HG02763 (cell line): ENCODE measurements at regions not wholly inside any gene's neighbourhood (a gene's known extent, or its start where the extent isn't known, plus 50 kb on each side); places are given as distances from the start of the nearest gene placed in this dataset.

Source experiments
- ATAC-seq: cut with Tn5 transposase; IDR thresholded peaks from one replicate; pipeline ENCODE4 v1.9.1; 2021; ENCODE audit warnings: mild to moderate bottlenecking, moderate library complexity; ENCODE audit not compliant: unreplicated experiment

DNA sequence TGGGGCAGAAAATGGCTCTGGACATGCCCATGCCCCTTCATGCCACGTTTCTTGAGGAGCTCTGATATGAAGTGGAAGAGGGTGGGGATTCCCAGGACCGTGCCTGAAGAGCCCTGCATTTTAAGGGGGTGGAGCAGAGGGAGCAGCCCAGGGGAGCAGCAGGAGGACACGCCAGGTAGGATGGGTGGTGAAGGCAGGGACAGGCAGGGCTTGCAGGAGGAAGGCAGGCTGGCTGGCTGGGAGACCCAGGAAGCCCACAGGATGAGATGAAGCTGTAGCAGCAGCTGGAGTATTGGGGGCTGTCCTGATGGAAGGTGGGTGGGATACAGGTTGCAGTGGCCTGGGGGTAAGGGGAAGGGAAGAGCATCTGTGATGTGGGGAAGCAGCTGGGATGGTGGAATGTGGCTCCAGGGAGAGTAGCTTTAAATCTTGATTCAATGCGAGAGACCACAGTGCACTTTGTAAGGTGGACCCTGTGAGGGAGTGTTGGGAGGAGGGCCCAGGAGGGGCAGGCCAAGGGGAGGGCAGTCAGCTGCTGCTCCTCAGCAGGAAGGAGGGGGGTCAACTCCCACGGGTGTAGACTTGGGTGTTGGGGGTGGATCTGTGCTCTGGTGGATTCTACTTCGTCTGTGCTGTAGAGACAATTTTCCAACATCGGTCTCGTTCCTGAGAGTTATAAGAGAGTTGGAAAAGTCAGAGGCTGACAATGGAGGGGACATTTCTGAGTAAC, 242.6 kb upstream of the IRX4 start:
- no peak for ATAC-seq

DNA sequence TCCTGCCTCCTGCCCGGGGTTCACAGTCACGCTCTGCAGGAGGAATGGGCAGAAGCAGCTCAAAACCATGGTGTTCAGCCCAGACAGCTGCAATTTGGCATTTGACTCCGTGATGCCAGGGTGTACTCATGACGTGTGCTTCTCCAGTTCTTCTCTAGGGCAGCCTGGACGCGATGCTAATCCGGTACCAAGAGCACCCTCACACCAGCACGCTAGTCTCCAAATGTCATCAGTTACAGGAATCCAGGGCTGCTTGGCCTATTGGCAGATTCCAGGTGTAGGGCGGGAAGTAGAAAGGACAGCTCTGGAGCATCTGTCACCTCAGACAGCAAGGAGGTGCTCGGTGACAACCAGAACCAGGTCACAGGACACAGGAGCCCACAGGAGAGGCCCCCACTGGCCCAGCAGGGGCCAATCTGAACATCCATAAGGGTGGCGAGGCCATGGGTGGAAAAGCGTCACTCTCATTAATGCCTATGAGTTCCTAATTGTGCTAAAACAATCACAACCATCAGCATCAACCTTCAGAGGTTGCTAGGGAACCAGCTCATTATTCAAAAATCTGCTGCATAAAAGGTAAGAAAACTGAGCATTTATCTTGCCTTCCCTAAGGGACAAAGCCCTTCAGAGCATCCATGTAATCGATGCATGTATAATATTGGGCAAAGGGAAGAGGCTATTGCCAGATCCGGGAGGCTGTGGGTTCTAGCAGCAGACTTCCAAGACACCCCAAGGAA, 241.9 kb upstream of the IRX4 start:
- no peak for ATAC-seq

GRCh38 chr5:2123874-2124273, 241.1 kb upstream of the IRX4 start:
- no peak for ATAC-seq

GRCh38 chr5:2120361-2120760, 237.6 kb upstream of the IRX4 start:
- no peak for ATAC-seq

DNA sequence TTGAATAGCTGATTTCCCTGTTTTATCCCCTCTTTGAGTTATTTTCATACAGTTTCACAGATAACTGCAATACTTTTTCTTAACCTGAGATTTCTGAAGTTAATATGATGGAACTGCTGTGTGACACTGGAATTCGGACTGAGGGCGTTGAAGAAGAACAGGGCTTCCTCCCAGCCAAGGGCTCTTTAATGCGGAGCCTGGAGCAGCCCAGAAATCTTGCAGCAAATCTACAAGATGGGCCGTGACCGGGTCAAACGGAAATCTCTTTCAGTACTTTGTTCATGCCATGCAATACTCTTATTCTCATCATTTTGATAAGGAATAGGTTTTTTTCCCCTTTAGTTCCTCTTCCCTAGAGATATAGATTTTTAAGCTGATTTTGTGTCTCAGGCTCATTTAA, 236.8 kb upstream of the IRX4 start:
- no peak for ATAC-seq

GRCh38 chr5:2113348-2114131, 230.8 kb upstream of the IRX4 start:
- no peak for ATAC-seq

DNA sequence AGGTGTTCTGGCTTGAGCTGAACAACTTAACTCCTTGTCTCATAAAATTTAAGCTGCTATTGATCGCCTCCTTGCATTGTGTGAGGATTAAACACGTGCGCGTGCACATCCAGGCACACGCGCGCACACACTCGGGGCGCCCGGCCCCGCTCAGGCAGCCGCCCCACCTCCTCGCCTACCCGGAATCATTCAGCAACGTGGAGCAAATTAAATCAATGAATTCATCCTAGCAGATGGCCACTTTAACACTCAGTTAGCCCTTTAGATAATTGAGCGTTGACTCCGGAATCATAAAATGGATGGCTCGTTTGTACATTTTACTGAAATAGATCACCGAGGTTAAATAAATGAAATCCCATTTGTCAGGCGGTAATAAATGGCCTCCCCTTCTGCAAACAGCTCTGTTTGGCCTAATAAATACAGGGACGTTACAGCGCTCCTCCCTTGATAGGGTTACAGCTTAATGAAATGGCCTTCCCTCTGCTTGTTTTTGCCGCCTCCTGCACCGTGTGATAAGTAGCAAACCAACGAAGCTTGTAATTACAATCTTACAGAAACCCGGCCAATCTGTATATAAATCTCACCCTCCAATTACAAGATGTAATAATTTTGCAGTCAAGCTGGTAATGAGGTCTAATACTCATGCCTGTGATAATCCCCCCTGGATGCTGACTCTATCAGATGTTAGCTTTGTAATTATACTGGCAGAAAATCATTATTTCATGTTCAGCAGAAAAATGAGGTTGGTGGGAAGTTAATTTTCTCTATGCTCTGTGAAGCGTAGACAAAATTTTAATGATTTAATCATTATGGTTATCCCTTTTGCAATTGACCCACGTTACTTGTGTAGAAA, 229.7 kb upstream of the IRX4 start:
- ATAC-seq, result no peak

DNA sequence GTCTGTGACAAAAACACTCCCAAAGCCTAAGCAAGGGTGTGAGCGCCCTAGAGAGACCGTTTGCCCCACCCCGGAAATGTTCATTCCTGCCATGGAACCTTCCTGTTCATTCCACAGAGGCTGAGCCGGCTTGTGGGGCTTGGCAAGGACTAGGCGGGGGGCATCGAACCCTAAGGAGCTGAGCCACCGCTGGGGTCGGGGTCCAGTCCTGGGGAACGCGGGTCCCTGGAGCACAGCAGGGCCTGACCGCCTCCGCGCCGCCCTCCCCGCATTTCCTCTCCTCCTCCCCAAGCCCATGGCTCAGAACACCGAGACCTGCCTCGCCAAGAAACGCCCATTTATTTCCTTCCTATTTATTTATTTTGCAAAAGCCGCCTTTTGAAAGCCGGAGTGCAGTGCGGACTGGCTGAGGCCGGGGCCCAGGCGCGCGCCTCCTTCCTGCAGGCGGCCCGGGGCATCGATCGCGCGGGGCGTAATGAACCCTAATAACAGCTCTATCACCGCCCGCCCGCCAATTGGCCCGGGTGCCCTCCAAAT, 228.9 kb upstream of the IRX4 start:
- ATAC-seq, result no peak

DNA sequence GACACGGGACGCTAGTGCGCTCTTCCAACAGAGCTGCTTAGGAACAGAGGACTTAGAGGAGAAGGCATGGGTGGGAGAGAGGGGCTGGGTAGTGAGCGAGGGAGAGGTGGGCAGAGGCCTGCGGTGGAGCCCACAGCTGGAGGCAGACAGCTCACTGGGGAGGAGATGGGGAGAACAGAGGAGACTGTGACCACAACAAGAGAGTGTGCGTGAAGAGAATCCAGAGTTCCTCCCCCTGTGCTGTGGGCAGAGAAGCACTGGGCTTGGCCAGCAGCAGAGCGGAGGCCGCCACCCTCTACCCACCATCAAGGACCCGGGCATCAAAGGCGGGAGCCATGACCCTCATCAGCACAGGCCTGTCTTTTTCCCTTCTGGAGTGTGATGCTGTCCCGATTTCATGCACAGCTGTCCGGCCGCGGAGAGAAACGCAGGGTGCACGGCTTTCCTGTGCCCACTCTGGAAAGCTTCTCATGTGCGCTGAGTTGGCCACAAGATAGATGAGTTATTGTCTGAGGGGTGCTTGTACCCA, 228.3 kb upstream of the IRX4 start:
- ATAC-seq, result no peak

DNA sequence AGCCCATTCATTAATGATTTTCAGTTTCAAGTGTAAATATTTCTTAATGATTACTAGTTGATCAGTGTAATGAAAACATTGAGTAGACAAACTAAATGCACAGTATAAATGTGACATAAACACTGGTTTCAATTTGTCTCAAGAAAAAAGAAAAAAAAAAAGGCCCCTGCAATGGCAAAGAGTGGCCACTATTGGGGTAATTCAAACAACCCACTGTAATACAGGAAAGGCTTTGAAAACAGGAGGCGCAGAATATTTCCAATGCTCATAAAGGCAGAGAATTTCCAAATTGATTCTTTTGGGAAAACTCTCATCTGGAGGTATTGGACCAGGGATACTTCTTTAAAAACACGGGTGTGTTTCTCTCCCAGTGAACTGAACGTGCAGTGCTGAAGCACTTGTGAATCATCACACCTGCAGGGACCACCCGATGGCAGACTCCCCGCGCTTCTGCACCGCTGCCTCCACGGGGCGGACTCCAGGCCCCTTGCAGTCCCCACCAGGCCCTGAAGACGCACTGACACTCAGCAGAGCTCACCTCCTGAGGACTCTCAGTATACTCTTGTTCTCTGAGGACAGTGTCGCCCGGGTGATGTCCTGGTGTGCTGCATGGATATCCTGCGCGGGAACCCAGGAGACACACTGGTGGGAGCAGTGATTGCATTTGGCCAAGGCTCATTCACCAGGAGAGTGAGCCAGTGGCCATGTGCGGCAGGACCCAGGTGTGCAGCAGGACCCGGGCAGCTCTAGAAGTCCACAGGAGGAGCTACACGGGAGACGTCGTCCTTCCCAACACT, 227.6 kb upstream of the IRX4 start:
- ATAC-seq, result no peak

DNA sequence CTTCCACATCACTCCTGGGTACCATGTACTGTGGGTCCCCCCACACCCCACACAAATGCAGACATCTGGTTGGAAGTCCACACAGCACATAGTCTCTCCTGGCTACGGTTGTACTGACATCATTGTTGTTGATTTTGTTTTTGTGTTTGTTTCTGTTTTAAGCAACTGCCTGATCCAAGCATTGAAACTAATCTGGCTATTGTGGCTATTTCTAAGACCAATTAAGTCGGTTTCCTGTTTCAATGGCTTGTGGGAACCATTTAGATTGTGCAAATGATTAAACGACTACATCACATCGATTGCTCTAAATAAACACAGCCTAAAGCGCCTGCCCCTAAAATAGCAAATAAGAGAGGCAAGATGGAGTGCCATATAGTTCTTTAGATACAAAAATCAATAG, 226.8 kb upstream of the IRX4 start:
- ATAC-seq, result no peak

GRCh38 chr5:2106721-2107120, 224.0 kb upstream of the IRX4 start:
- no peak for ATAC-seq

DNA sequence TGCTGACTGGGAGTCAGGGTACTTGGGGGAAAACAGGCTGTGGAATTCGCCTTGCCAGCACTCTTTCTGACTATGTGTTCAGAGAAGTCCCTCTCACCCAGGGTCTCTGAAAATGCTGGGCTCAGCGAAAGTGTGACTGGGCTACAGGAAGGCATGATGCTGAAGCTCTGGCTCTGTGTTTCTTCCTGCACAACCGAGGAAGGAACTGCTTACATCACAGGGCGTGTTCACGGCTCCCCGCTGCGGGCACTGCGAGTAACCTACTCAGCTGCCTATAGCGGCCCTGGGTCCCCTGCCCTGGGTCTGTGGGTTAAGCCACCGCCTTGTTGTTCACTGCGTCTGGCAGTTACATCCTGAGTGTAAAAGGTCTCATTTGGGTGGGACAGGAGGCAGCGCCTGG, 222.4 kb upstream of the IRX4 start:
- ATAC-seq, result no peak

DNA sequence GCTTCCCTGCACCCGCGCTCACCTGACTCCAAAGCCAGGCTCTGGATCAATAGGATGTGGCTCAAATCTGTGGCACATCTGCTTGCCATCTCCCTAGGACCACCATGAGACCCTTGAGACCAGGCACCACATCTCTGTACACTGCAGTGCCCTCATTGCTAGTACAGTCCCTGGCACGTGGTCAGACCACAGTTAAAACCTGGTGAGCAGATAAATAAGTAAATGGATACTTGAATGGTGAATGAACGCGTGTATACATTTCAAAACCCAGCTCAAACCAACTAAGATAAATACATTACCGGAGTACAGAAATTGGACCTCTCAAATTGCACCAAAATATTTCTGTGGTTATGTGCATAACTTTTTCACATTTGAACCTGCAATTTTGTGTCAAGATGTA, 221.2 kb upstream of the IRX4 start:
- ATAC-seq, result no peak

DNA sequence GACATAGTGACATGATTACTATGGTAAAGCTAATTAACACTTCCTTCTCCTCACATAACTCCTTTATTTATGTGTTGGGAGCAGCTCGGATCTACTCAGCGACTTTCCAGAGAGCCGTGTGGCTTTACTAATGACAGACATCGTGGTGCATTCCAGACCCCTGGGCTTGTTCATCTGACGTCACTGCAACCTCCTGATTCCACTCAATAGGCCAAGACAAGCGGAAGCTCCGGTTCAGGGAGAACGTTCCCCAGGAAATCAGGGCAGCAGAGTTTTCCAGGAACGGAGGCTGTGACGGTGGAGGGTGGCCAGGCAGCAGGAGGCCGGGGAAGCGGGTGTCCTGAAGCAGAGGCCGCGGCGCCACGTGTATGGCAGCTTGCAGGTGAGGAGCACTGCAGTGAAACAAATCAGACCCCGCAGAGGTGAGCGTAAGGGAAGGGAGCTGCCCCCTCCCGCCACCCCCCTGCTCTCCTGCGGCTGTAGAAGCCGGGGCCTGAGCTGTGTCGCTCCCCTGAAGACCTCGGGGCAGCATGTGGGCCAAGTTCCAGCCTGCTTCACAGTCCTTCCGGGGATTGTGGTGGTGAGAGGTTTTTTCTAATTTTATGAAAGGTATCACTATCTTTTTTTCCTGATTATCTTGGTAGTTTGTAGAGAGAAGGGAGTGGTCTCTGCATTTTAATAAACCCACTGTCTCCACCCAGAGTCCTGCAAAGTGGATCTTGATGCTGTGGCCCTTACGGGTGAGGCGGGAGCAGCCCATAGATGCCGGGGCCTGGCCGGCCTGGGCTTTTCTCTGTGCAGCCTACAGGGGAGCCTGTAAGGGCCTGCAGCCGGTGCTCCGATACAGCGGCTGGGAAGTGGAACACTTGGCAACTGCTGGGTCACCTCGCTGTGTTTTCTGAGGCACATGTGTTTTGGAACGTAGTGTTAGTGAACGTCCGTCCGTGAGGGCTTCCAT, 220.4 kb upstream of the IRX4 start:
- no peak for ATAC-seq

DNA sequence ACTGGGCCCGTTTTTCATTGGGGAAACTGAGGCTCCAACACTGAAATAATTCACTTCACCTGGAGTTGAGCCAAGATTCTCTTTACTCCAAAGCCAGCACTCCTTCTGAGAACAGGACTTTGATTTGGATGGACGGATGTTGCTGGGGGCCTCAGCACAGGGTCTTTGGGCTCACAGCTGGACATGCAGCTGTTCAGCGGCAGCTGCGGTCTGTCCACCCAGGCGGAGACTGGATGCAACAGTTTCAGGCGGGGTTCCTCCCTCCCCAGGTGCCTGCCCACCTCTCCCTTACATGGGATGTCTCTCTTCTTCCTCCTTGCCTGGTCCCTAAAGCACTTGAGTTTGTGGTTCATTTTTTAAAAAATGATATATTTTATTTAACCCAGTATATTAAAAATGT, 219.0 kb upstream of the IRX4 start:
- ATAC-seq, result no peak

DNA sequence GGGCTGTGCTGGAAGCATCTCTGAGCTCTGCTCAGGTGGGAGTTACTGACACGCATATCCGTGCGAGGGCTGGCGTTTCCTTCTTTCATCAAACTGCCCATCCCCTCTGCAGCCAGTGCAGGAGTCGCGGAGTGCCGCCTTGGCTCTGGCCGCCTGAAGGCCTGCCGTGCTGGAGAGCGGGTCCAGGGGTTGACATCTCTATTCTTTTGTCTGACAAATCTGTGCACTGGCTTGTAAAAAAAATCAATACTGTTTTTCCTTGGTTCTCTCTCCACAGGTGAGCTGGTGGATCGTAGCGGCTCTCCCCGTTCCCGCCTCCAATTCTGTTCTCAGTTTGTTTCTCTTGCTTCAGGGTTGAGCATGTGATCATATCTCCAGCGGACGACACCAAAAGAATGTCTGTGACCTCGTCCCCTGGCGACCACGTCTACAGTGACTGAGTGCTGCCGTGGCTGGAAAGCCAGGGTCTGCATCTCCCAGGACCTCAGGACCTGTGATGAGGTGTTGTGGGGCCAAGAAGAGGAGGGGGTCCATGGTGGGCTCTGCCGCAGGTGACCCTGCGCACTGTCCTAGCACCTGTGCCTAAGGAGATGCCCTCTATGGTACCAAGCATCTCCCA, 214.3 kb upstream of the IRX4 start:
- no peak for ATAC-seq

DNA sequence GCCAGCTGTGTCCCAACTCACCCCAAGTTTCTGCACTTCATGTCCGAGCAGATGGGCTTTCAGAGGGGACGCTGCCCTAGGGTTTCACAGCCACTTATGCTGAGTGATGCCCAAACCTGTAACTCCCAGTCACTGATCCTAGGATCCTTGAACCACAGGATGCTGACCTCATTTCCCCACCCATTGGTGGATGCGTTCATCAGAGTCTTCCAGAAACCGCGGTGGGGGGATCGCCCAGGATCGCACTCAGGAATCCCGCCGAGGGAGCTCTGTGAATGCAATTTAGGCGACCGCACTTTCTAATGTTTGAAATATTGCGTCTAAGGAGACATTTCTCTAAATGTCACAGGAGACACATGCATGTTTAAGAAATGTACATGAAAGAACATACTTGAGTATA, 212.3 kb upstream of the IRX4 start:
- ATAC-seq, result no peak
